ENCODE measurements at regions not wholly inside any gene's neighbourhood (a gene's known extent, or its start where the extent isn't known, plus 50 kb on each side); places are given as distances from the start of the nearest gene placed in this dataset.

GRCh38 chr2:65921116-65921515 lies 488.7 kb upstream of the SPRED2 start:
- no peak overlapping the region for H3K27ac Mint-ChIP-seq
- H3K4me3 Mint-ChIP-seq, result no peak overlapping the region
- no peaks in the 10 kb centered on the region for H3K27me3 Mint-ChIP-seq (ENCODE audit: low read depth)
- DNase-seq (ENCODE audit: low spot score in 2 of 2, unreplicated experiment in 2 of 2), result no peak
- peaks cover 17% of the 10 kb centered on the region for H3K4me1 Mint-ChIP-seq
- H3K9me3 Mint-ChIP-seq, result no peaks in the 10 kb centered on the region
- no peaks in the 10 kb centered on the region for H3K36me3 Mint-ChIP-seq
- no peak for TF ChIP-seq CTCF (IDR thresholded peaks at IDR 0.05; ENCODE audit: unreplicated experiment)

GRCh38 chr2:65920659-65921058 lies 488.3 kb upstream of the SPRED2 start:
- no peak for DNase-seq (ENCODE audit: low spot score in 2 of 2, unreplicated experiment in 2 of 2)
- Mint-ChIP-seq H3K9me3 (no peaks in the 10 kb centered on the region), H3K27ac (no peak overlapping the region), H3K4me3 (no peak overlapping the region), H3K36me3 (no peaks in the 10 kb centered on the region), H3K27me3 (ENCODE audit: low read depth) (no peaks in the 10 kb centered on the region), H3K4me1 (peaks cover 17% of the 10 kb centered on the region)
- TF ChIP-seq CTCF (IDR thresholded peaks at IDR 0.05; ENCODE audit: unreplicated experiment), result no peak

- no peak for DNase-seq (ENCODE audit: low spot score in 2 of 2, unreplicated experiment in 2 of 2)
- Mint-ChIP-seq H3K4me1 (peaks cover 19% of the 10 kb centered on the region), H3K27me3 (ENCODE audit: low read depth) (no peaks in the 10 kb centered on the region), H3K27ac (no peak overlapping the region), H3K4me3 (no peak overlapping the region), H3K9me3 (no peaks in the 10 kb centered on the region), H3K36me3 (no peaks in the 10 kb centered on the region)
- no peak for TF ChIP-seq CTCF (IDR thresholded peaks at IDR 0.05; ENCODE audit: unreplicated experiment)
Measured at GRCh38 chr2:65919550-65920188, 487.3 kb upstream of the SPRED2 start.

- Mint-ChIP-seq H3K36me3 (no peaks in the 10 kb centered on the region), H3K9me3 (no peaks in the 10 kb centered on the region), H3K27ac (no peak overlapping the region), H3K27me3 (ENCODE audit: low read depth) (no peaks in the 10 kb centered on the region), H3K4me3 (no peak overlapping the region), H3K4me1 (peaks cover 28% of the 10 kb centered on the region)
- DNase-seq (ENCODE audit: low spot score in 2 of 2, unreplicated experiment in 2 of 2), result no peak
- TF ChIP-seq CTCF (IDR thresholded peaks at IDR 0.05; ENCODE audit: unreplicated experiment), result no peak
Measured at GRCh38 chr2:65918760-65919187, 486.4 kb upstream of the SPRED2 start.

- Mint-ChIP-seq H3K4me3 (no peak overlapping the region), H3K36me3 (no peaks in the 10 kb centered on the region), H3K27me3 (ENCODE audit: low read depth) (no peaks in the 10 kb centered on the region), H3K27ac (no peak overlapping the region), H3K9me3 (no peaks in the 10 kb centered on the region), H3K4me1 (peaks cover 34% of the 10 kb centered on the region)
- DNase-seq (ENCODE audit: low spot score in 2 of 2, unreplicated experiment in 2 of 2), result no peak
- no peak for TF ChIP-seq CTCF (IDR thresholded peaks at IDR 0.05; ENCODE audit: unreplicated experiment)
Measured at GRCh38 chr2:65917986-65918385, 485.6 kb upstream of the SPRED2 start.

Data from mesothelial cell of epicardium (in vitro differentiated cells).